C4-2B (cell line): ENCODE measurements at regions not wholly inside any gene's neighbourhood (a gene's known extent, or its start where the extent isn't known, plus 50 kb on each side); places are given as distances from the start of the nearest gene placed in this dataset.

Experiments
- H3K27ac ChIP-seq: fragments of 450-650 bp; 2 replicates; pipeline ENCODE4 v1.5.1; 2017
- CTCF ChIP-seq: fragments of 450-650 bp; conservative IDR thresholded peaks from 2 replicates; pipeline ENCODE4 v1.5.1; 2017; ENCODE audit warnings: mild to moderate bottlenecking
- ZFX ChIP-seq: fragments of 450-650 bp; IDR thresholded peaks from 2 replicates; pipeline ENCODE4 v1.6.1; 2017

GRCh38 chr6:66369407-66369806 is 662.4 kb upstream of the EYS start:
- TF ChIP-seq CTCF: no peak
- no peak for TF ChIP-seq ZFX
- no peak overlapping the region for H3K27ac ChIP-seq

- no peak overlapping the region for H3K27ac ChIP-seq
- no peak for TF ChIP-seq ZFX
- no peak for TF ChIP-seq CTCF
These were observed 655.9 kb upstream of the EYS start for GRCh38 chr6:66362888-66363287.

- TF ChIP-seq ZFX (no peak), CTCF (no peak)
- no peak overlapping the region for H3K27ac ChIP-seq
These were observed 654.9 kb upstream of the EYS start for GRCh38 chr6:66361886-66362285.

GRCh38 chr6:66357781-66358180 is 650.8 kb upstream of the EYS start:
- TF ChIP-seq CTCF: no peak
- no peak overlapping the region for H3K27ac ChIP-seq

- TF ChIP-seq CTCF (no peak), ZFX (no peak)
- no peak overlapping the region for H3K27ac ChIP-seq
These were observed 648.4 kb upstream of the EYS start for GRCh38 chr6:66355471-66355870.

GRCh38 chr6:66344796-66345195 is 637.8 kb upstream of the EYS start:
- no peak overlapping the region for H3K27ac ChIP-seq
- TF ChIP-seq CTCF: no peak
- no peak for TF ChIP-seq ZFX

- TF ChIP-seq CTCF (no peak), ZFX (no peak)
These were observed 633.7 kb upstream of the EYS start for GRCh38 chr6:66340736-66341135.

GRCh38 chr6:66336176-66336575 is 629.1 kb upstream of the EYS start:
- no peak overlapping the region for H3K27ac ChIP-seq
- TF ChIP-seq CTCF (no peak), ZFX (no peak)

More at GRCh38 chr6:66340736-66341135, 633.7 kb upstream of the EYS start:
- no peak overlapping the region for H3K27ac ChIP-seq
